ENCODE measurements at regions not wholly inside any gene's neighbourhood (a gene's known extent, or its start where the extent isn't known, plus 50 kb on each side); places are given as distances from the start of the nearest gene placed in this dataset.
"Not testable (repeated sequence)": the region's sequence is repeated elsewhere in the genome, so short reads cannot be mapped to it uniquely, and the experiment has no call there.

DNA sequence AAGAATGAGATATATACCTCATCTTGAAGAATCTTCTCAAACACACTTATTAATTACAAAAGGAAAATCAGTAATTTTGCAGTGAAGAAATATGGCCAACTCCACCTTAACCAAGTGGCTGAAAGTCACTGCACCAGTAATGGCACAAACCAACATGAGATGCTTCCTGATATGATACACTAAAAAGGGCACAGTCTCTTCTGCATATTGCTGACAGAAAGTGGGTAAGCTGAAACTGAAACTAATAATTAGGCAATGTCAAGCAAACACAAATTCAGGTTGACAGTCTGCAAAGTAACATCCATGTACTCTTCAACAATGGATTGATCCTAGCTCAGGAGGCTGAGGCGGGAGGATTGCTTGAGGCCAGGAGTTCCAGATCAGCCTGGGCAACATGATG is 56.1 kb downstream of the ZNF22 start:
- not testable (repeated sequence) for H3K36me3 ChIP-seq (ENCODE audit: insufficient read depth, low read length); H4K20me1 ChIP-seq (ENCODE audit: insufficient read depth, low read length); H3K27ac ChIP-seq (ENCODE audit: low read depth, low read length); H3K27me3 ChIP-seq (ENCODE audit: insufficient read depth, low read length); H3K4me2 ChIP-seq (ENCODE audit: insufficient read depth, low read length); H3K79me2 ChIP-seq (ENCODE audit: insufficient read depth, low read length); H2AFZ ChIP-seq (ENCODE audit: low read length); H3K9me3 ChIP-seq (ENCODE audit: low read depth, low read length); DNase-seq (ENCODE audit: insufficient read length, low spot score, missing footprints); H3K4me3 ChIP-seq (ENCODE audit: insufficient read depth, low read length); H3K4me1 ChIP-seq (ENCODE audit: insufficient read depth, low read length)

DNA sequence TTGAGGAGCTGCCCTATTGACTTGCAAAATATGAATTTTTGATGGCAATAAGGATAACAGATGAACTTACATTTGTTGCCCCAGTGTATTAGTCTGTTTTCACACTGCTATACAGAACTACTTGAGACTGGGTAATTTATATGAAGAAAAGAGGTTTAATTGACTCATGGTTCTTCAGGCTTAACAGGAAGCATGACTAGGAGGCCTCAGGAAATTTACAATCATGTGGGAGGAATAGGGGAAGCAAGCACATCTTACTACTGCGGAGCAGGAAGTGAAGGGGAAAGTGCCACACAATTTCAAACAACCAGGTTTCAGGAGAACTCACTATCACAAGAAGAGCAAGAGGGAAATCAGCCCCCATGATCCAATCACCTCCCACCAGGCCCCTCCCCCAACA is 57.9 kb downstream of the ZNF22 start:
- no peak for TF ChIP-seq CTCF (IDR thresholded peaks at IDR 0.05; ENCODE audit: extremely low read depth, low read depth, low read length)
- Histone ChIP-seq H3K4me2 (ENCODE audit: insufficient read depth, low read length) (no peak overlapping the region), H2AFZ (ENCODE audit: low read length) (no peak overlapping the region), H3K9me3 (ENCODE audit: low read depth, low read length) (no peaks in the 10 kb centered on the region), H4K20me1 (ENCODE audit: insufficient read depth, low read length) (no peaks in the 10 kb centered on the region), H3K27ac (ENCODE audit: low read depth, low read length) (no peak overlapping the region), H3K79me2 (ENCODE audit: insufficient read depth, low read length) (no peaks in the 10 kb centered on the region), H3K4me1 (ENCODE audit: insufficient read depth, low read length) (no peaks in the 10 kb centered on the region), H3K4me3 (ENCODE audit: insufficient read depth, low read length) (no peak overlapping the region), H3K36me3 (ENCODE audit: insufficient read depth, low read length) (no peaks in the 10 kb centered on the region), H3K27me3 (ENCODE audit: insufficient read depth, low read length) (no peaks in the 10 kb centered on the region)
- DNase-seq (ENCODE audit: insufficient read length, low spot score, missing footprints): no peak

DNA sequence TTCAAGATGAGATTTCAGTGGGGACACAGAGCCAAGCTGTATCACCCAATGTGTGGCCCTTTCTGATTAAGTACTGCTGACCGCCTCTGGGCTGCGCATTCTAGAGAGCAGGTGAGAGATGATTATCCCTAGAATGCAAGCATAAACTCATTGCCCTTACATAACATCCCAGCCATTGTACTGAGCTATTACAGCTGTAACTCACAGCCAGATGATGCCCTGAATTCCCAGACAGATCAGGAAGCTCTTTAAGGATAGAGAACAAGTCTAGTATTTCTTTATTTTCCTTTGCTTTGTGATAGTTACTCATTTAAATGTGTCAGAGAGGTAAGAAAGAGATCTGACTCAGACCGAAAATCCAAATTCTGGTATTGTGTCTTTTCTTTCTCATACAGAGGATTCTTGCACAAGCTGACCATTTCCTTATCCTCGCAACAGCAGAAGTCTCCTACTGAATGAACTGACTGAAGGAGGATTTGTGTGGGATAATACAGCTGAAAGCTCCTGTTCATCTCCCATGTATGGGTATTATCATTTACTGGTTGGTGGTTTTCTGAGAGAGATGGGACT is 58.4 kb downstream of the ZNF22 start:
- H4K20me1 ChIP-seq (ENCODE audit: insufficient read depth, low read length): no peaks in the 10 kb centered on the region
- TF ChIP-seq CTCF (IDR thresholded peaks at IDR 0.05; ENCODE audit: extremely low read depth, low read depth, low read length): no peak
- H3K4me1 ChIP-seq (ENCODE audit: insufficient read depth, low read length): no peaks in the 10 kb centered on the region
- H3K4me3 ChIP-seq (ENCODE audit: insufficient read depth, low read length): no peak overlapping the region
- H3K4me2 ChIP-seq (ENCODE audit: insufficient read depth, low read length): no peak overlapping the region
- no peak overlapping the region for H3K27ac ChIP-seq (ENCODE audit: low read depth, low read length)
- no peak for DNase-seq (ENCODE audit: insufficient read length, low spot score, missing footprints)
- no peaks in the 10 kb centered on the region for H3K27me3 ChIP-seq (ENCODE audit: insufficient read depth, low read length)
- no peaks in the 10 kb centered on the region for H3K79me2 ChIP-seq (ENCODE audit: insufficient read depth, low read length)
- no peak overlapping the region for H2AFZ ChIP-seq (ENCODE audit: low read length)
- H3K9me3 ChIP-seq (ENCODE audit: low read depth, low read length): no peaks in the 10 kb centered on the region
- H3K36me3 ChIP-seq (ENCODE audit: insufficient read depth, low read length): no peaks in the 10 kb centered on the region

- Histone ChIP-seq H3K4me3 (ENCODE audit: insufficient read depth, low read length) (no peak overlapping the region), H3K4me2 (ENCODE audit: insufficient read depth, low read length) (no peak overlapping the region), H3K9me3 (ENCODE audit: low read depth, low read length) (no peaks in the 10 kb centered on the region), H3K36me3 (ENCODE audit: insufficient read depth, low read length) (no peaks in the 10 kb centered on the region), H3K27me3 (ENCODE audit: insufficient read depth, low read length) (no peaks in the 10 kb centered on the region), H3K27ac (ENCODE audit: low read depth, low read length) (no peak overlapping the region), H3K79me2 (ENCODE audit: insufficient read depth, low read length) (no peaks in the 10 kb centered on the region), H2AFZ (ENCODE audit: low read length) (no peak overlapping the region), H4K20me1 (ENCODE audit: insufficient read depth, low read length) (no peaks in the 10 kb centered on the region), H3K4me1 (ENCODE audit: insufficient read depth, low read length) (no peaks in the 10 kb centered on the region)
- DNase-seq (ENCODE audit: insufficient read length, low spot score, missing footprints): no peak
- TF ChIP-seq CTCF (IDR thresholded peaks at IDR 0.05; ENCODE audit: extremely low read depth, low read depth, low read length): no peak
Observed at GRCh38 chr10:45059632-45060031, 58.9 kb downstream of the ZNF22 start.

All from osteoblast (primary cell).